ENCODE measurements at regions not wholly inside any gene's neighbourhood (a gene's known extent, or its start where the extent isn't known, plus 50 kb on each side); places are given as distances from the start of the nearest gene placed in this dataset.

DNA sequence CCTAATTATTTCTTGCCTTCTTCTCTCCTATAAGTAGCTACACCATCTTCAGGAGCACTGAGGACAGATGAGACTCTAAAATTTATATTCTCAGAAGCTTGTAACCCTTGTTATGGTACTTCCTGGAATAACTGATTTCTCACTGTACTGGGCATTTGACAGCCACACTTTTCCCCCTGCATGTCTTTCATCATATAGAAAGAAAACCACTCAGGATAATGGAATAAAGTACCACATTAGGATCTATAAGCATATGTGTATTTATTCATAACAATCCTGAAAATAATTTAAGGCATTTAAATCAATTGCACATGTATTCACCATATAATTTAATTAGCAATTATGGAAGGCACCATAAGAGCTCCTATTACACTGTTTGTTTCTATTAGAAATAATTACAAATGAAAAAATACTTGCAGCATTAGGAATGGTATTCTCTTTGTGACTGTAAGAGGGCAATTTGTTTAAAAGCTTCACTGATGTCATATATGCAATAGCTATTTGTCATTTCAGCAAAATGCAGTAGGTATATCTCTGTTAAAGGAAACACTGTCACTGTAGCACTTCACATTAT is 216.9 kb upstream of the FSHR start:
- Histone ChIP-seq H3K23ac (ENCODE audit: low read length) (no peak overlapping the region), H4K12ac (ENCODE audit: low read depth, low read length) (no peak overlapping the region), H3K27me3 (ENCODE audit: insufficient read depth, low read length) (no peaks in the 10 kb centered on the region)

DNA sequence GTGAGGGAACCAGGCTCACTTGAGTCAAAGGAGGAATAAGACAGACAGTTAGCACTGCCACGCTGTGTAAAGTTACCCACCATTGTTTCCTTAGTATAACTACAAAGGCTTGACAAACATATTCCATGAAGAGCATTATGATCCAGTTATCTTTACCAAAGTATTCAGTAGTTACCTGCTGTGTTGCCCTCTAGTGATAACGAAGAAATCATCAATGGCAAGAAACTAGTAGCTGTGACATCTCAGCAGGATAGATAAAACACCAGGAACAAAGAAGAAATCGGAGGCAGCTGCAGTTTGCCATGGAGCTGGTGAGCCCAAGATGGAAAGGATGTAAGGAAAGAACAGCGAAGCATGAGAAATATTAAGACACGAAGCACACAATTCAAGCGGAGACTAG is 215.3 kb upstream of the FSHR start:
- Histone ChIP-seq H3K23ac (ENCODE audit: low read length) (no peak overlapping the region), H3K14ac (ENCODE audit: low read length) (no peak overlapping the region), H3K4me2 (ENCODE audit: low read length) (no peak overlapping the region), H2BK12ac (ENCODE audit: low read length) (no peak overlapping the region), H3K27me3 (ENCODE audit: insufficient read depth, low read length) (no peaks in the 10 kb centered on the region), H3K79me2 (ENCODE audit: control insufficient read depth, insufficient read depth, low read length, poor library complexity) (no peaks in the 10 kb centered on the region), H2AFZ (ENCODE audit: insufficient read depth, low read length, poor library complexity) (no peak overlapping the region), H4K91ac (ENCODE audit: low read depth, low read length) (no peak overlapping the region), H2AK5ac (ENCODE audit: low read length) (no peak overlapping the region), H2BK5ac (ENCODE audit: low read depth, low read length, poor library complexity) (no peak overlapping the region), H3K79me1 (ENCODE audit: low read length) (no peaks in the 10 kb centered on the region), H3K18ac (ENCODE audit: low read length) (no peak overlapping the region), H3K27ac (ENCODE audit: low read depth, low read length) (no peak overlapping the region), H3K9me3 (ENCODE audit: insufficient read depth, low read depth, low read length) (no peaks in the 10 kb centered on the region), H3K4ac (ENCODE audit: low read depth, low read length) (no peak overlapping the region), H3K4me3 (ENCODE audit: low read depth, low read length) (no peak overlapping the region), H3K36me3 (ENCODE audit: control insufficient read depth in 1 of 2, insufficient read depth in 2 of 2, low read length in 2 of 2) (no peaks in the 10 kb centered on the region), H3K9ac (ENCODE audit: low read length) (no peak overlapping the region), H4K12ac (ENCODE audit: low read depth, low read length) (no peak overlapping the region), H3K4me1 (ENCODE audit: control insufficient read depth in 1 of 2, insufficient read depth in 2 of 2, low read length in 2 of 2) (no peaks in the 10 kb centered on the region), H4K8ac (ENCODE audit: low read depth, low read length) (no peak overlapping the region), H2BK120ac (ENCODE audit: insufficient read depth, low read length, poor library complexity) (no peak overlapping the region)
- no CpG with 5 or more reads among the region's 6 CpGs for WGBS (ENCODE audit: extremely low coverage, insufficient coverage, insufficient read length)
- DNase-seq: no peak

More for the DNA sequence above, 216.9 kb upstream of the FSHR start:
- Histone ChIP-seq H2AFZ (ENCODE audit: insufficient read depth, low read length, poor library complexity) (no peak overlapping the region), H3K4ac (ENCODE audit: low read depth, low read length) (no peak overlapping the region), H2AK5ac (ENCODE audit: low read length) (no peak overlapping the region), H3K27ac (ENCODE audit: low read depth, low read length) (no peak overlapping the region), H3K4me1 (ENCODE audit: control insufficient read depth in 1 of 2, insufficient read depth in 2 of 2, low read length in 2 of 2) (no peaks in the 10 kb centered on the region), H3K36me3 (ENCODE audit: control insufficient read depth in 1 of 2, insufficient read depth in 2 of 2, low read length in 2 of 2) (no peaks in the 10 kb centered on the region), H2BK120ac (ENCODE audit: insufficient read depth, low read length, poor library complexity) (no peak overlapping the region), H3K4me2 (ENCODE audit: low read length) (no peak overlapping the region), H3K9ac (ENCODE audit: low read length) (no peak overlapping the region), H2BK12ac (ENCODE audit: low read length) (no peak overlapping the region), H2BK5ac (ENCODE audit: low read depth, low read length, poor library complexity) (no peak overlapping the region), H4K91ac (ENCODE audit: low read depth, low read length) (no peak overlapping the region), H3K79me1 (ENCODE audit: low read length) (no peaks in the 10 kb centered on the region), H3K4me3 (ENCODE audit: low read depth, low read length) (no peak overlapping the region), H3K14ac (ENCODE audit: low read length) (no peak overlapping the region), H4K8ac (ENCODE audit: low read depth, low read length) (no peak overlapping the region), H3K79me2 (ENCODE audit: control insufficient read depth, insufficient read depth, low read length, poor library complexity) (no peaks in the 10 kb centered on the region), H3K18ac (ENCODE audit: low read length) (no peak overlapping the region), H3K9me3 (ENCODE audit: insufficient read depth, low read depth, low read length) (no peaks in the 10 kb centered on the region)
- no peak for DNase-seq

DNA sequence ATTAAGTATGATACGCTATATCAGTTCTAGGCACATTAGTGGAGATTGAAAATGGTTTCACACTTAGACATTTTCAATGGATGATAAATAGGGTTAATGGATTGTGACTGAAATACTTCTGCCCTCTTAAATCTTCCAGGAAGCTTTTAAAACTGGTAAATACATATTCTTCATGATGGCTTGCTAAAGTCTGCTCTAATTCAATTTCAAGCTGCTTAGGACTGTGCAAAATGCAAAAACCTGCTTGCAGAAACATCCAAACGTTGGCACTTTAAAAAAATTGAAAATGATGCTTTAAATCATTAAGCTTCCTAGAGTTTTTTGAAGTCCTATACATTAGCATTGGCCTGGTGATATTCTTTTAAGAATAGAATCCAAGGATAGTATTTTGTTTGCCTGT is 214.8 kb upstream of the FSHR start:
- H3K9me3 ChIP-seq (ENCODE audit: insufficient read depth, low read depth, low read length): no peaks in the 10 kb centered on the region
- no peak overlapping the region for H2BK12ac ChIP-seq (ENCODE audit: low read length)
- no peak overlapping the region for H4K12ac ChIP-seq (ENCODE audit: low read depth, low read length)
- H3K79me1 ChIP-seq (ENCODE audit: low read length): no peaks in the 10 kb centered on the region
- H3K9ac ChIP-seq (ENCODE audit: low read length): no peak overlapping the region
- no peaks in the 10 kb centered on the region for H3K36me3 ChIP-seq (ENCODE audit: control insufficient read depth in 1 of 2, insufficient read depth in 2 of 2, low read length in 2 of 2)
- no peaks in the 10 kb centered on the region for H3K79me2 ChIP-seq (ENCODE audit: control insufficient read depth, insufficient read depth, low read length, poor library complexity)
- WGBS (ENCODE audit: extremely low coverage, insufficient coverage, insufficient read length): no CpG with 5 or more reads among the region's 2 CpGs
- no peak overlapping the region for H4K8ac ChIP-seq (ENCODE audit: low read depth, low read length)
- no peak overlapping the region for H4K91ac ChIP-seq (ENCODE audit: low read depth, low read length)
- H3K4me1 ChIP-seq (ENCODE audit: control insufficient read depth in 1 of 2, insufficient read depth in 2 of 2, low read length in 2 of 2): no peaks in the 10 kb centered on the region
- no peak overlapping the region for H3K4me2 ChIP-seq (ENCODE audit: low read length)
- no peak for DNase-seq
- H3K18ac ChIP-seq (ENCODE audit: low read length): no peak overlapping the region
- H3K4me3 ChIP-seq (ENCODE audit: low read depth, low read length): no peak overlapping the region
- no peak overlapping the region for H3K14ac ChIP-seq (ENCODE audit: low read length)
- H3K27me3 ChIP-seq (ENCODE audit: insufficient read depth, low read length): no peaks in the 10 kb centered on the region
- no peak overlapping the region for H2BK120ac ChIP-seq (ENCODE audit: insufficient read depth, low read length, poor library complexity)
- no peak overlapping the region for H2AK5ac ChIP-seq (ENCODE audit: low read length)
- no peak overlapping the region for H3K23ac ChIP-seq (ENCODE audit: low read length)
- no peak overlapping the region for H2AFZ ChIP-seq (ENCODE audit: insufficient read depth, low read length, poor library complexity)
- no peak overlapping the region for H2BK5ac ChIP-seq (ENCODE audit: low read depth, low read length, poor library complexity)
- H3K27ac ChIP-seq (ENCODE audit: low read depth, low read length): no peak overlapping the region
- no peak overlapping the region for H3K4ac ChIP-seq (ENCODE audit: low read depth, low read length)

DNA sequence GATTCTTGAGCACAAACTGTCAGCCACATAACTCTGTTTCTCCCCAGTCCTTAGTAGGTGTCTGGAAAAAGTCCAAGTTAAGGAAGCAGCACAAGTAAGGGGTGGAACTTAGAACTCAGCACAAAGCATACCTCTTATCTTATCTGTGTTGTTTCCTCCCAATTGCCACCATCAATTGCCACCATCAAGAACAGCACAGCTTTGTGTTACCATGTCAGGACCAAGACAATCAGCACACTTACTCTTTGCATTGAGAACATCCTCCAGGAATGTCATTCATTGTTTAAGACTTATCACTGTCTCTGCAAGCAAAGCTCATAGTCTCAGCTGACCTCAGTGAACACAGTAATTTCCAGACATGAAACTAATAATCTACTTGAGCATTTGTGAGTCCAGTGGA is 212.7 kb upstream of the FSHR start:
- Histone ChIP-seq H3K36me3 (ENCODE audit: control insufficient read depth in 1 of 2, insufficient read depth in 2 of 2, low read length in 2 of 2) (no peaks in the 10 kb centered on the region), H4K91ac (ENCODE audit: low read depth, low read length) (no peak overlapping the region), H3K27ac (ENCODE audit: low read depth, low read length) (no peak overlapping the region), H3K9ac (ENCODE audit: low read length) (no peak overlapping the region), H3K4me1 (ENCODE audit: control insufficient read depth in 1 of 2, insufficient read depth in 2 of 2, low read length in 2 of 2) (no peaks in the 10 kb centered on the region), H4K12ac (ENCODE audit: low read depth, low read length) (no peak overlapping the region), H3K79me2 (ENCODE audit: control insufficient read depth, insufficient read depth, low read length, poor library complexity) (no peaks in the 10 kb centered on the region), H3K9me3 (ENCODE audit: insufficient read depth, low read depth, low read length) (no peaks in the 10 kb centered on the region), H4K8ac (ENCODE audit: low read depth, low read length) (no peak overlapping the region), H2BK12ac (ENCODE audit: low read length) (no peak overlapping the region), H3K27me3 (ENCODE audit: insufficient read depth, low read length) (no peaks in the 10 kb centered on the region), H3K4me3 (ENCODE audit: low read depth, low read length) (no peak overlapping the region), H3K18ac (ENCODE audit: low read length) (no peak overlapping the region), H3K4me2 (ENCODE audit: low read length) (no peak overlapping the region), H3K14ac (ENCODE audit: low read length) (no peak overlapping the region), H2BK5ac (ENCODE audit: low read depth, low read length, poor library complexity) (no peak overlapping the region), H2AK5ac (ENCODE audit: low read length) (no peak overlapping the region), H3K79me1 (ENCODE audit: low read length) (no peaks in the 10 kb centered on the region), H2AFZ (ENCODE audit: insufficient read depth, low read length, poor library complexity) (no peak overlapping the region), H3K4ac (ENCODE audit: low read depth, low read length) (no peak overlapping the region), H3K23ac (ENCODE audit: low read length) (no peak overlapping the region), H2BK120ac (ENCODE audit: insufficient read depth, low read length, poor library complexity) (no peak overlapping the region)
- no peak for DNase-seq

Data from trophoblast cell (in vitro differentiated cells and primary cell).